ENCODE measurements at regions not wholly inside any gene's neighbourhood (a gene's known extent, or its start where the extent isn't known, plus 50 kb on each side); places are given as distances from the start of the nearest gene placed in this dataset.

DNA sequence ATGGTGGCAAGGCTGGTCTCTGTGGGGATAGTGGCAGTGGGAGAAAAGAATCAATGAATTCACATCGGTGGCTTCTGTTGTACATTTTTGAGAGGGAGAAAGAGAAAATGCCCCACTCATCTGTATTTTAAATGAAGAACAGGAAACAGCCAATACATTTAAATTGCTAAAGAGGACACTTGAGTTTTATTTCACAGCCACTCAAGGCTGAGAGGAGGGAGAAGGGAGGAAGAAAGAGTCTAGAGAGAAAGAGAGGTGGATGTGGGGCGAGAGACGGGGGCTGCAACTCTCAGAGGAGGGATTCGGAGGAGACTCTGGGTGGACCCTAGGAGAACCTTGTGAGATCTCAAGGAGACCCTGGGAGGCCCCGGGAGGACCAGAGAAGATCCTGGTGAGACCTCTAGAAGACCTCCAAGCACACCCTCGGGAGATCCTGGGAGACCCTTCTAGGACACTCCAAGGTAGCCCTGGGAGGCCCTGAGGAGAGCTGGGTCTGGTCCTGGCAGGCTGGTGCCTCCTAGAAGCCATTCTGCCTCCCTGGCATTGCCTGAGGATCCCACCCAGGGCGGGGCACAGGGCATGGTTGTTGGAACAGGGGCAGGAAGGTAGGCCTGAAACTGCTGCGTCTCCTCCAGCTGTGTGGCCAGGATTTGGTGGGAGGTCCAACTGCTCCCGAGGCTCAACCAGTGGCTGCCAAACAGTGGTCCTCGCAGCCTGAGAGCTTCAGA is 91.0 kb upstream of the SHISAL1 start:
- Mint-ChIP-seq H3K27me3 (no peaks in the 10 kb centered on the region), H3K36me3 (no peaks in the 10 kb centered on the region), H3K9me3 (no peaks in the 10 kb centered on the region), H3K4me1 (ENCODE audit: low read depth) (no peaks in the 10 kb centered on the region), H3K27ac (no peak overlapping the region), H3K4me3 (no peak overlapping the region)
- ChIA-PET POLR2A (no interaction called here), CTCF (no interaction called here)
- DNase-seq = no peak
- intact Hi-C loops (cut with micrococcal nuclease) = no loop called here

DNA sequence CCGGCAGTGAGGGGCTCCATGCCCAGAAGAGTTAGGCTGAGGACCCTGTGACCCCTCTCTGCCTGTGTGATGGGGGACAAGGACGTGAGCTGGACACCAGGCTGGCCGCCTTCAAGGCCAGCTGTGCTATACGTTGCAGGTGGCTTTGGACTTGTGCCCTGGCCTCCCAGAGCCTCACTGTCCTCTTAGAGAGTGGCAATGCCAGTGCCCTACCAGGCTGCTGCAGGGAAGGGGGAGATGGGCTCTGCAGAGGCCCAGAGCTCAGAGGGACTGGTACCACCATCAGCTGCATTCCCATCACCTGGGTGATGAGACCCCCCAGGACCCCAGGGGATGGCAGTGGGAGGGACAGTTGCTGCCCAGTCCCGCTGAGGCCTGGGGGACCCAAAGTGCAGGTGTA is 90.4 kb upstream of the SHISAL1 start:
- DNase-seq = no peak
- Mint-ChIP-seq H3K36me3 (no peaks in the 10 kb centered on the region), H3K9me3 (no peaks in the 10 kb centered on the region), H3K4me3 (no peak overlapping the region), H3K27me3 (no peaks in the 10 kb centered on the region), H3K27ac (no peak overlapping the region), H3K4me1 (ENCODE audit: low read depth) (no peaks in the 10 kb centered on the region)
- POLR2A ChIA-PET = no interaction called here
- intact Hi-C loops (cut with micrococcal nuclease) = no loop called here
- CTCF ChIA-PET = no interaction called here

DNA sequence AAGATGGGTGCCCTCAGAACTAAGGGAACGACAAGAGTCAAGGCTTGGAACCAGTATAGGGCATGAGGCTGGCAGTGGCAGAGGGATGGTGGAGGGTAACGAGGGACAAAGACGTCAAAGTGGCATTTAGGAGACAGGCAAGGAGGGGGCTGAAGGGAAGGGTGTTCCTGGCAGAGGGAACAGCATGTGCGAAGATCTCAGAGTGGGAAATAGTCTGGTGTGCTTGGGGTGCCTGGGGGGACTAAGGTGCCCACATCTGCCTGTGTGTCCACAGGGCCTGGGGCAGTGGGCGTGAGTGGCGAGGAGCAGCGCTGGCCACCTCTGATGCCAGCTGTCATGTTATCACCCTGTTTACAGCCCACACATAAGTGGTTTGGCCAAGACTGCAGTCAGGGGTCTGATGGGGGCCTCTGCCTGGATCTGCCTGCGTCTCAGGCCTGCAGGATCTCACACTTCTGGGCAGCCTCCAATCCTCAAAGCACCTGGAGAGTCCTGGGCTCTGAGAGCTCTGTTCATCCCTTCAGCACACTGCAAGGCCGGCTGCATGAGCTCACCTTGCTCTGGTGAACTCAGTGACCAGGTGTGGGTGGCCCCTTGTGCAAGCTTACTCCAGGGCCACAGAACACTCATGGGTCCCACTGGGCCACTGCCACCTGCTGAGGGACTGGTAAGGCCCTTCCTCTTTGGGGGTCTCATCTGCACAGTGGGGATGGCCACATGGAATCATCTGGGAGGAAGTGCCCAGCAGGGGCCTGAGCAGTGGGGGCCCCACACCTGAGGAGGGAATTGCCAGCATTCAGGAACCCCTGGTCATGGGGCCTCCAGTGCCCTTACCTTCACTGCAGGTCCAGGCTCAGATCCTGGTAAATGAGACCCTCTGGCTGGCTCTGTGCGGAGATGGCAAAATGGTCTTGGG is 89.7 kb upstream of the SHISAL1 start:
- Mint-ChIP-seq H3K27me3 (no peaks in the 10 kb centered on the region), H3K27ac (no peak overlapping the region)
- DNase-seq = peak; percentile 2

DNA sequence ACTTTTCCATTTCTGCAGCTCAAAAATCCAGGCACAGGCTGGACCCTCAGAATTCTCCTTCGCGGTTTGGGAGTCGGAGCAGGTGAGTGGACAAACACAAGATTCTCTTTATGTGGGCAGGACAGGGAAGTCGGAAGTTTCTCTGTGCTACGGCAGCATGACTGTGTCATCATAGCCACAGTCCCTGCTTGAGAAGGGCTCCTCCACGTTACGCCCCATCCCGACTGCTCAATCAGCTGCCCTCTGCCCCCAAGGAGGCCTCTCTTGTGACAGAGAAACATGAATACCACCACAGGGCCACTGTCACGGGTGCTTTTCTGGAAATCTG is 89.0 kb upstream of the SHISAL1 start:
- Mint-ChIP-seq H3K4me1 (ENCODE audit: low read depth) (no peaks in the 10 kb centered on the region), H3K27ac (no peak overlapping the region), H3K4me3 (no peak overlapping the region), H3K27me3 (no peaks in the 10 kb centered on the region), H3K9me3 (no peaks in the 10 kb centered on the region), H3K36me3 (no peaks in the 10 kb centered on the region)
- intact Hi-C loops (cut with micrococcal nuclease) = no loop called here
- ChIA-PET CTCF (no interaction called here), POLR2A (no interaction called here)
- peak; percentile 3 for DNase-seq

More for the DNA sequence above, 89.7 kb upstream of the SHISAL1 start:
- Mint-ChIP-seq H3K4me3 (no peak overlapping the region), H3K9me3 (no peaks in the 10 kb centered on the region), H3K4me1 (ENCODE audit: low read depth) (no peaks in the 10 kb centered on the region), H3K36me3 (no peaks in the 10 kb centered on the region)
- ChIA-PET POLR2A (no interaction called here), CTCF (no interaction called here)
- intact Hi-C loops (cut with micrococcal nuclease) = no loop called here

DNA sequence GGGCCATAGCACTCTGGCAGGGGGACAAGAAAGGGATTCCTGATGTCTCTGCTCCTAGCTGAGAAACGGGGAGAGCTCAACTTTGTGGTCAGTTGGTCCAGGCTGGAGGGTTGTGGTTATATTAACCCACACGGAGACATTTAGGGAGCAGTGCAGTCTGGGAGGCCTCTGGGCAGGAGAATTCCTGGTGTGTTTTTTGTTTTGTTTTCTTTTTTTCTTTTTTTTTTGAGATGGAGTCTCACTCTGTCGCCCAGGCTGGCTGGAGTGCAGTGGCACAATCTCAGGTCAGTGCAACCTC is 88.0 kb upstream of the SHISAL1 start:
- CTCF ChIA-PET = no interaction called here
- Mint-ChIP-seq H3K4me3 (no peak overlapping the region), H3K36me3 (no peaks in the 10 kb centered on the region), H3K4me1 (ENCODE audit: low read depth) (no peaks in the 10 kb centered on the region), H3K27ac (no peak overlapping the region), H3K9me3 (no peaks in the 10 kb centered on the region), H3K27me3 (no peaks in the 10 kb centered on the region)
- no peak for DNase-seq
- POLR2A ChIA-PET = no interaction called here
- intact Hi-C loops (cut with micrococcal nuclease) = no loop called here

DNA sequence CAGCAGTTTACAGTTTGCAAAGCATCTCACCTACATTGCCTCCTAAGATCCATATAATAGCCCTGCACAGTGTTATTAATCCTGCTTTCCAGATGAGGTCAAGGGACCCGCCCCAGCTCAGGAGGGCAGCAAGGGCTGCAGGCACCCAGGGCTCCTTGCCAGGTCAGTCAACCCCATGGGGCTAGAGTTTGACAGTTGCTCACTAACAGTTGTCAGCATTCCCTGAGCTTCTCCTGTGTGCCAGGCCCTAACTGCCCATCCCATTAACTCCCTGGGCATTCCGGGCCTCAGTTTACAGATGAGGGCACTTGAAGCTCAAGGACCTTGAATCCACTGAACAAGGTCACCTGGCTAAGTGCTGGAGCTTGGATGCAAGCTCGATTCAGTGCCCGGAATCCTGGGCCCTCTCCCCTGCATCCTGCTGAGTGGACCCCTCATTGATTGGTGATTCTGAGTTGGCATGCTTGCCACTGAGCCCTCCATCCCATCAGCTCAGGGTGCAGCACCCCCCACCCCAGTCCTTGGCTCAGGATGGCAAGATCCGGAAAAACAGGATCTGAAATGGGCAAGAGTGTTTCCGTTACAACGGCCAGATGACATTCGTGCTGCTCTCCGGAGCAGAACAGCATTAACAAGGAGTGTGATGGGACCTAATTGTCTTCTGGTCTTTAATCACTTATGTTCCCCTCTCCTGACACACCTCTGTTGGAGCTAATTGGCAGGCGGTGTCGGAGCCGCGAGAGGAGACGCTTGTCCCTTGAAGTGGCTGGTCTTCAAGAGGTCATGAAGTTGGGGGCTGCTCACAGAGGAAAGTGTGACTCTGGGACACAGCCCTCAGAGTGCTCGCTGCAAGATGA is 87.4 kb upstream of the SHISAL1 start:
- Mint-ChIP-seq H3K4me1 (ENCODE audit: low read depth) (no peaks in the 10 kb centered on the region), H3K27ac (no peak overlapping the region), H3K4me3 (no peak overlapping the region), H3K36me3 (no peaks in the 10 kb centered on the region), H3K9me3 (no peaks in the 10 kb centered on the region), H3K27me3 (no peaks in the 10 kb centered on the region)
- intact Hi-C loops (cut with micrococcal nuclease) = no loop called here
- ChIA-PET POLR2A (no interaction called here), CTCF (no interaction called here)
- peak; percentile 6 for DNase-seq

DNA sequence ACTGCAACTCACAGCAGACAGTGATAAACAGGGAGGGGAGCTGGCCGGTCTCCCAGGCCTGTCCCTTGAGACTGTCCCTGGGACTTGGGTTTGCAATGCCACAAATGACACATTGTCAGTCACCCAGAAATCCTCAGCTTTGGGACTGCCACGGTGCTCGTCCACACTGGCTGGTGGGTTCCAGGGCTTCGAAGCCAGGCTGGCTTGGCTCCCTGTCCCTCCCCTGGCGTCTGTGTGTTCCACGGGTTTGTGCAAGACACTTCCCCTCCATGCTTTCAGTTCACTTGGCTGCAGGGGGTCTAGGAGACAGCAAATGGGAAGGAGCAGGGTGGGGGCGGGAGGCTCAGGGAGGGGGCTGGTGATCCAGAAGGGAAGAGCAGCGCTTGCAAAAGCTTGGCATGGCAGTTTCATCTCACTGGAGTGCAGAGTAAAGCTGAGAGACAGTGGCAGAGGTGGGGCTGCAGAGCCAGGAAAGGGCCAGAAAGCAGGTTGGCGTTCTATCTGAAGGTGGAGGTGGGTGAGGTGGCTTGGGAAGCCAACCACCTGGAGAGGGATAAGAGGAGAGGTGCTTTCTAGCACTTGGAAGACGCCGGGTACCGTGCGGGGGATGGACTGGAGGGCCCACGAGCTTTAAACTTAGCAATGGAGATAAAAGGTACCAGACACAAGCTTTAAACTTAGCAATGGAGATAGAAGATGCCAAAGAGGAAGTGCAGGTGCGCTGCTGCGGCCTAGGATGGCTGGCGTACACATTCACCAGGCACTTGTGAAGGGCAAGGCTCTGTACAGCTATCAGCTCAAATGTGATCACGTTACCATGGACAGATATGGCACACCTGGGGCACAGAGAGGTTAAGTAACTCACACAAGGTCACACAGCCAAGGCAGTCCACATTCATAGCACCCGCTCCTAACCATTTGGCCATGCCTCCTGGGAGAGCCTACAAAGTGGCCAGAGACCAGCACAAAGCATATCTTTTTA is 86.4 kb upstream of the SHISAL1 start:
- Mint-ChIP-seq H3K36me3 (no peaks in the 10 kb centered on the region), H3K4me3 (no peak overlapping the region), H3K27ac (no peak overlapping the region), H3K9me3 (no peaks in the 10 kb centered on the region), H3K4me1 (ENCODE audit: low read depth) (no peaks in the 10 kb centered on the region), H3K27me3 (no peaks in the 10 kb centered on the region)
- intact Hi-C loops (cut with micrococcal nuclease) = no loop called here
- CTCF ChIA-PET = no interaction called here
- DNase-seq = peak; percentile 4
- POLR2A ChIA-PET = no interaction called here

DNA sequence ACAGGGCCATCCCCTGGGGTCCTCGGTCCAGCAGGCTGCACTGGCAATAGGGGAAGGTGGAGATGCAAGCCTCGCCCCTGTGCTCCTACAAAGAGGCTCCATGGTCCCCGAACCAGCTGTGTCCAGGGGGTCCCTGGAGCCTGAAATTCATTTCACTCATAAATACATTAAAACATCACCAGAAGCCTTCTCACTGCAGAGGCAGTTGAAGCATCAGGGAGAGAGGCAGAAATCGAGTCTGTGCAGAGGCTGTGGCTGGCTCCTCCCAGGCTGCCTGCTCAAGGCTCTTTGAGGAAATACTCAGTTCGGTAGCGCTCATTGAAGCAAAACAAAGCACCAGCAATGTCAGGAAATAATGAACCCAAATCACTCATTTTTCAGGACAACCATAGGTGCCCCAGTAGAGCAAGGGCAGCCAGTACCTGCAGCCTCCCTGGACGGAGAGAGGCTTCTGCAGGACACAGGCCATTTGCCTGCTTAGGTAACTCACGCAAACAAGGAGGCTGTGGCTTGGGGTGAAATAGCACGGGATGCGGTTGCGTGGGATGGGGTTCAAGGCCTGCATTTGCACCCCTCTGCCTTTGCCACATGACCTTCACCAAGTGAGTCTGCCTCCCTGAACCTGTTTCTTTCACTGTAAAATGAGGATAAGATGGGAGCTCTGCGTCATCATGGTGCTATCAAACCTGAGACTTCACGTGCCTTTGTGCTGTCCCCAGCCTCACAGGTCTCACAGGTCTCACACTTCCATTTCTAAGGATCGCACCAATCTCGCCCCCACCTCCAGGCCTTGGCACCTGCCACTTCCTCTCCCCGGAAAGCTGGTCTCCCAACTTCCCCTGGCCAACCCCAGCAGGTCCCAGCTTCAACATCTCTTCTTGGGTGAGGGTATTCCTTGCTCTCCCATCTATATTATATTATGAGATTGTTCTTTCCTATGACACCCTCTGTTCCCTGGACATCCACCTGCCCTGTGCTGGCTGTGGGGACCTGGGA is 84.3 kb upstream of the SHISAL1 start:
- POLR2A ChIA-PET = no interaction called here
- Mint-ChIP-seq H3K27me3 (no peaks in the 10 kb centered on the region), H3K4me3 (no peak overlapping the region), H3K4me1 (ENCODE audit: low read depth) (no peaks in the 10 kb centered on the region), H3K9me3 (no peaks in the 10 kb centered on the region), H3K27ac (no peak overlapping the region), H3K36me3 (no peaks in the 10 kb centered on the region)
- intact Hi-C loops (cut with micrococcal nuclease) = no loop called here
- peak; percentile 7 for DNase-seq
- CTCF ChIA-PET = no interaction called here

DNA sequence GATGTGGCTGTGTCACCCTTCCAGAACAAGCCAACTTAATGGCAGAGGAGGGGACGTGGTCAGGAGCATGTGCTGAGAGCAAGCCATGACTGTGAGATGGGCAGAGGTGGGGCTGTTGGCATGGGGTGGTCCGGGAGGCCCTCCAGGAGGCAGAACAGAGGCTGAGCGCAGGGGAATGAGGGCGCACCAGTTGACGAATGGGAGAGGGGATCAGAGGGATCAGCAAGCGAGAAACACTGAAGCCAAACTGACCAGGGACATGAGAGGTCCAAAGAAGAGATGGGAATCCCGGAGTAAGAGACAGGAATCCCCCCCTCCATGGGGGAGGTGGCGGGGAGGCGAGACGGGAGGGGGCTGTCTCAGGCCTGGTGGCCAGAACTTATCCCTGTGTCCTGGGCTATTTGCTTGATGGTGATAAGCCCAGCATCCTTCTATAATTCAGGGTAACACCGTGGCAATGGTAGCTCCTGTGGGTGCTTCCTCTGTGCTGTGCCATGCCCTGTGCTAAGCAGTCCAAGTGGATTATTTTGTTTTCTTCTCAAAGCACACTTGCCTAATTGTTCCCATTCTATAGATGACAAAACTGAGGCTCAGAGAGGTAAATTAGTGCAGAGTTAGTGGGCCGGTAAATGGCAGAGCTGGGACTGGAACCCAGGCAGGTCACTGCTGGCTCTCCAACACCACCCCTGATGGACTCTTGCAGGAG is 83.4 kb upstream of the SHISAL1 start:
- Mint-ChIP-seq H3K4me3 (no peak overlapping the region), H3K27me3 (no peaks in the 10 kb centered on the region), H3K27ac (no peak overlapping the region), H3K36me3 (no peaks in the 10 kb centered on the region), H3K9me3 (no peaks in the 10 kb centered on the region), H3K4me1 (ENCODE audit: low read depth) (no peaks in the 10 kb centered on the region)
- intact Hi-C loops (cut with micrococcal nuclease) = no loop called here
- ChIA-PET POLR2A (no interaction called here), CTCF (no interaction called here)
- DNase-seq = no peak

DNA sequence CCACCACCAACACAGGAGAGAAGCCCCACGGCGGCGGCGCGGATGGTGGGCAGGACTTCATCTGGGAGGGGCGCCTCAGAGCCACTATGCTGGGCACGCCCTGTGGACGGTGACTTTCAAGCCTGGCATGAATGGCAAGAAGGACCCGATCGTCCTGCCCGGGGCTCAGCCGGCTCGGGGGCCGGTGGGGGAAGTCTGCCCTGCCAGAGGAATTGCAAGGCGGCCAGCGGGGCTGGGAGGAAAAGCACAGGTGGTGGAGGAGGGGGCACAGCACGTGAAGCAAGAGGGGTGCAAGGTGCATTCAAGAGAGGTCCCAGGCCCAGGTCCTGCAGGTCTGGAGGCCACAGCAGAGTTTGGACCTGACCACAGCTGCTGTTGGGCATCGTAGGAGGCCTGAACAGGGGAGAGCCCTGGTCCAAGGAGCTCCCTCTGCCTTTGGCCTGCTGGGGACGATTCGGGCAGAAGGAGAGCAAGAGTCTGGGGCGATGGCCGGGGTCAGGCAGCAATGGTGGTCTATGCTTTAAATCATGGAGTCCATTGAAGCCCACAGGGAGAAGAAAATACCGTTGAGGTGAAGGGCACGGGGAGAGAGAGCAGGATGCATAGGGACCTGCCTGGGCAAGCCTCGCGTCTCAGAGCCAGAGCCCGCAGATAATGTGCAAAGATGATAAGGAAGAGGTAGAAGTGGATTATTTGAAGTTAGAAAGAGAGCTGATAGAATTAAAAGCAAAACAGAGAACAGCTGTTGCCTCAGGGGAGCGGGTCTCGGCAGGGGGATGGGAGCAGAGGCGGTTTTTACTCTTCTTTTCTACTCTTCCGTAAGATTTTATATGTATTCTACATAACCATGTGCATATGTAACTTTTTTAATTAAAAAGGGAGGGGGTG is 82.6 kb upstream of the SHISAL1 start:
- Mint-ChIP-seq H3K27me3 (no peaks in the 10 kb centered on the region), H3K36me3 (no peaks in the 10 kb centered on the region)

More for the DNA sequence above, 82.6 kb upstream of the SHISAL1 start:
- H3K4me3 Mint-ChIP-seq = no peak overlapping the region
- DNase-seq = peak; percentile 4
- ChIA-PET CTCF (no interaction called here), POLR2A (no interaction called here)
- intact Hi-C loops (cut with micrococcal nuclease) = no loop called here
- H3K4me1 Mint-ChIP-seq (ENCODE audit: low read depth) = no peaks in the 10 kb centered on the region
- H3K27ac Mint-ChIP-seq = no peak overlapping the region
- H3K9me3 Mint-ChIP-seq = no peaks in the 10 kb centered on the region

Data from activated CD4-positive, alpha-beta memory T cell treated with anti-CD3 and anti-CD28 coated beads for 36 hours (primary cell).